ENCODE measurements at regions not wholly inside any gene's neighbourhood (a gene's known extent, or its start where the extent isn't known, plus 50 kb on each side); places are given as distances from the start of the nearest gene placed in this dataset.

DNA sequence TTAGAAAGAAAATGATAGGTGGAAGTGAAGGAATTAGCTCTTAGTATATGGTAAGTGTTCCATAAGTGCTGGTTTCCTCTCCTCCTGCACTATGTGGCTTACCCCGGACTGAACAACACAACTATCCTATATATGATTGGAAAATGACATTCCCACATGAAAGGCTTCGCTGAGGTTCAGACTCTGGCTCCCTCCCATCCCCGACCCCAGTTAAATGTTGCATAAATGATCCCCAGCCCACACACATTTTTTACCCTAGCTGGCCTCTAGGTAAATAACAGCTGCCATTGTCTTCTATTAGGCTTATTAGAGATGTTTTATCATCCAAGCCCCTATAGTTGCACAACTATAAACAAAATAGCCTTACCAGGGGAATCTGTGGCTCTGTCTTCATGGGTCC, 495.6 kb upstream of the CDH11 start:
- TF ChIP-seq CTCF (IDR thresholded peaks at IDR 0.05; ENCODE audit: insufficient read depth, low read depth, low read length): no peak
- no peak for TF ChIP-seq EZH2 (IDR thresholded peaks at IDR 0.05; ENCODE audit: insufficient read depth, low read length)
